RKO (cell line): ENCODE measurements at regions not wholly inside any gene's neighbourhood (a gene's known extent, or its start where the extent isn't known, plus 50 kb on each side); places are given as distances from the start of the nearest gene placed in this dataset.

Experiments used
- DNase-seq: peaks from one replicate; pipeline ENCODE4 v3.0.0-alpha.2; 2016; ENCODE audit warnings: low spot score

DNA sequence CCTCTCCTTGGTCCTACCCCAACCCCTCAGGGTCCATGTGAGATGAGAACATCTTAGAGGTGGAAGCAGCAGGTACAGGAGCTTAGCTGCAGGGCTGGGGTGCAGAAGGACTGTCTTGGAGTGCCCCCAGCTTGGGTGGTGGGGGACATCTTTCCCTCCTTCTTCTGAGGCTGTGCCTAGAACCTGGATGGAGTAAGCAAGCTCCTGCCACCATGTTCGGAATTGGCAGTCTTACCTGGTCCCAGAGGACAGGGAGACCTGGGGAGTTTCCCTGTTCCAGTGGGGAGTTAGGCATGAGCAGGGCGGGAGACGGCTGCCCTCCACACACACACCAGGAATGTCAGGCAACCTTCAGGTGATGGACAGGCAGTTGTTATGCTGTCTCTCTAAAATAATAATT lies 131.0 kb upstream of the COPS8 start:
- no peak for DNase-seq

DNA sequence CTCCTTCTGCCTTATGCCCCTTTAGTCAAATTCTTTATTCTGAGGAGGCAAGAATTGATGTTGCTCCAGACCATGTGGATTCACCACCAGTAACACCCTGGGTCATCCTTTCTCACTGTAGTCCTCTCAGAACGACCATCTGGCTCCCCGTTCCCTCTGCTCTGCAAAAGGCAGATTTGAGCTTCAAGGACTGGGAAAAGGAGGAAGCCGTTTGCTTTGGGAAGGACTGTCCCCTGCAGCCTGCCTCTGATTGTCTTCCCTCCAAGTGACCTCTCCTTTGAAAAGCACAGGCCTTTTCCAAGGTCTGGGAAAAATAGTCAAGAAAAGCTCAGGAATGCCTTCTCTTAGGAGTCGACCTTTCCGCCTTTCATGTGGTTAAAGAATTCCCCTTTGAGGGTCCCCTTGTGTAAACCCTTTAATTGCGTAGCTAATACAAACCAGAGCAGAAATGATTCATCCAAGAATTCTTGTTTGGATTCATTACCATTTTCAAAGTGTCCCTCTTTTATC lies 130.1 kb upstream of the COPS8 start:
- DNase-seq: no peak

DNA sequence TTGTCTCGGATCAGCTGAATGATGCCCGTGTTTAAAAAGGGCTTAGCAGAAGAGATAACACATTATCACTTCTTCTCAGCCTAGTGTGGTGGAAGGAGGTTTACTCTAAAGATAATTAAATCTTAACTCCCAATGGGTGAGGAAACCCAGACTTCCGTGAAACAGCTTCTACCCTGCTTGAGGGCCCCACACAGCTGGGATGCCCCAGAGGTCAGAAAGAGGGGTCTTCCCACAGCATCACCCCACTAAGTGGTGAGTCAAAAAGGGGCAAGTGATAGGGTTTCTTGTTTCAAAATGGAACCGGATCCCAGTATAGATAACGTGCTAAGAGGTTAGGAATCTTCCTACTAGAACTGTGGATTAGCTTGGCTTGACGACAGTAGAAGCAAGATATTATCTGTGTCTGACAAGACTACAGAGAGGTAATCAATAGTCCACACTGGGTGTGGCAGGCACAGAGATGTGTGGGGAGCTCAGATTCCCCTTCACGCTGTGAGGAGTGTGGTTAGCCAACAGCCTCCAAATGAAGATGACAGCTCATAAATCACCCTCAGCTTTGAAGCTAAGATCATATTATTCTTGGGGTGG lies 129.6 kb upstream of the COPS8 start:
- no peak for DNase-seq

DNA sequence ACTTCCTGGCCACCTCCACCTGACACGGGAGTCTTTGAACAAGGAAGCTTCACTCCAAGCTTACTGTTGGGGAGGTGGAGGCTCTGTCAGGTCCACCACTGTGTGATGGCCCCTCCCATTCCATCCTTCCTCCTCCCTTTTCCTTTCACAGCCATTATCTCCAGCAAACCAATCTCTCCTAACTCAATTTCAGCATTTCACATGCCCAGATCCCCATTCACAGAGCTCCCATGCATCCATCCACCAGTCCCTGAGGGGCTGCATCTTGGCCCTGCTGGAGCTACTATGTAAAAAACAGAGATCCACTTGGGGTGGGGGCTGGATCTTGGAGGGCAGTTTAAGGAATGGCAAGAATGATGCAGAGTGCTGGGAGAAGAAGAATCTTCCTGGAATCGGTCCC lies 129.0 kb upstream of the COPS8 start:
- no peak for DNase-seq

DNA sequence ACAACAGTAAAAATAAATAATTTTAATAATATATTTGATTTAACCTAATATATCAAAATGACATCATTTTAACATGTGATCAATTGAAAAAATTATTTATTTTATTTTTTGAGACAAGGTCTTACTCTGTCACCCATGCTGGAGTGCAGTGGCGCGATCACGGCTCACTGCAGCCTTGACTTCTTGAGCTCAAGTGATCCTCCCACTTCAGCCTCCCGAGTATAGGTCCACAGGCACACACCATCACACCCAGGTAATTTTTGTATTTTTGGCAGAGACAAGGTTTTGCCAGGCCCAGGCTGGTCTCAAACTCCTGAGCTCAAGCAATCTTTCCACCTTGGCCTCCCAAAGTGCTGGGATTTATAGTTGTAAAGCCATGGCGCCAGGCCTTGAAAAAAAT lies 126.7 kb upstream of the COPS8 start:
- no peak for DNase-seq

DNA sequence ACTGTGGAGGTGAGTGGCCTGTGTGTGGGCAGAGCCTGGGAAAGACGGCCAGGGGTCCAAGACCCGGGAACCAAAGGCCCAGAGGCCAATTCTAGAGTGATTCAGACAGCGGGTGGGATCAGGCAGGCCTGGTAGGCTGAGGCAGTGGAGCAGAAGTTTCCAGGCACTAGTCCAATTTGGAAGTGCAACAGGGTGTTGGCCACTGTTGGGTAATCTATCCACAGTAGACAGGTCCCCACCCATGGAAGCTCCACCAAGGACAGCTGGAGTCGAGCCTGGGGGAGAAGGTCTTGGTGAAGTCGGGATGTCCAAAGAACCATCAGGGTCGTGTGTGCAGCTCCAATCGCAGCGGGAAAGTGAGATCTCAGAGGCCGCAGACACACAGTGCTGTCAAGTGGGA lies 125.8 kb upstream of the COPS8 start:
- no peak for DNase-seq

DNA sequence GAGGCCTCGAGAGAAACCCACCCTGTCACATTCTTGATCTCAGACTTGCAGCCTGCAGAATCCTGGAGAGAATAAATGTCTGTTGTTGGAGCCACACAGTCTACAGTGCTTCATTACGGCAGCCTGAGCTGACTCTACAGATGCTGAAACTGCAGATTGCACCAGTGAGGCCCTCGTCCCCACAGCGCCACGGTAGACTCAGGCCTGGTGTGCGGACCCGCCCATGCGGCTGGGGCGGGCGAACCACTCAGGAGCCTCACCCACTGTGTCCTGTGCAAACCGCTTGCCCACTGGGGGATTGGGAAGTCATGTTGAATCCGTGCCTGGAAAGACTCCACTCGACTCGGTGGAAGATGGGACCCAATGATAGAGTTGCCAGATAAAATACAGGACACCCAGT lies 125.2 kb upstream of the COPS8 start:
- DNase-seq: no peak

DNA sequence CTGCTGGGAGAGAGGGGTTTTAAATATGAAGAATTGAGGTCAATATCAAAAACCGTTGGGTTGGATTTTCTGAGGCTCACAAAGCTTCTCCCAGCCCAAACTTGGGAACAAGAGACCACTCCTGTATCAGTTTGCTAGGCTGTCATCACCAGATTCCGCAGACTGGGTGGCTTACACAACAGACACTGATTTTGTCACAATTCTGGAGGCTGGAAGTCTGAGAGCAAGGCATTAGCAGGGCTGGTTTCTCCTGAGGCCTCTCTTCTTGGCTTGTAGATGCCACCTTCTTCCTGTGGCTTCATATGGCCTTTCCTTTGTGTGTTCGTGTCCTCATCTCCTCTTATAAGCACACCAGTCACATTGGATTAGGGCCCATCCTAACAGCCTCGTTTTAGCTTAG lies 122.9 kb upstream of the COPS8 start:
- no peak for DNase-seq

DNA sequence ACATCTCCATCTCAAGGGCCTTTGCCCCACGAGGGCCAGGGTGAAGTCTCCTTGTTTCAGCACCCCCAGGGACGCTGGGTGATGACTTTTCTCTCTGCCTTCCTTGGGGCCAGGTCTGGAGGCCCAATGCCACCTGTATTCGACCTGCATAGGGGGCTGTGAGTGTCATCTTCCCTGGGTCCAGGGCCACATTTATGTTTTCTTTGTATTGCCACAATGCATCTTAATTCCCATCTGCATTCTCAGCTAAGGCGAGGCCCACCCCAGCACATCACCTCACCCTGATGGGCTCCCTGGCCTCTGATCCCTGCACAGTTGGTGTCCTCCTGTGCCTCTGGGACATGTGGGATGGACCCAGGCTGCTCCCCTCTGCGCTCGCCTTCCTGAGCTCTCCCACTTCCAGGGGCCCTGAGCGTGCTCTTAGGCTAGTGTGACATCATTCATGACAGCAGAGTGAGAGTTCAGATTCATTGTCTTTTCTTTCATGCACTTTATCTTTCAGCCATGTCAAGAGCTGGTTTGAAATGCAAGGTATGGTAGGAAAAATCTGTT lies 122.0 kb upstream of the COPS8 start:
- DNase-seq: no peak

DNA sequence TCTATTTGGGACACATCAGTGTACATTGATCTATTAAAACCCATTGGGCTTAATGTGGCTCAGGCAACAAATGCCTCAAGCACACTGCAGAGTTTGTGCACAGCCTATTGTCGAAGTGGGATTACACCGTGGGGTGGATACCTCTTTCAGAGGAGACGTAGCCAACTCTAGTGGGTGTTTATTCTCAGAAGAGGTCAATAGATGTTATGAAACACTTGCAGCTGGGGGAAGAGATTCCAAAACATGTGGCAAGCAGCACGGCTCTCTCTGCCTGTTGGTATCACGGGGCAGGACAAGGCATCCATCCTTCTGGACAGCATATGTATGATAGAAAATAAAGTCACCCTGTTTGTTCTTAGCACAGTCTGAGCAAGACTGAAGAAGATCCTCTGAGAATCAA lies 121.4 kb upstream of the COPS8 start:
- no peak for DNase-seq

DNA sequence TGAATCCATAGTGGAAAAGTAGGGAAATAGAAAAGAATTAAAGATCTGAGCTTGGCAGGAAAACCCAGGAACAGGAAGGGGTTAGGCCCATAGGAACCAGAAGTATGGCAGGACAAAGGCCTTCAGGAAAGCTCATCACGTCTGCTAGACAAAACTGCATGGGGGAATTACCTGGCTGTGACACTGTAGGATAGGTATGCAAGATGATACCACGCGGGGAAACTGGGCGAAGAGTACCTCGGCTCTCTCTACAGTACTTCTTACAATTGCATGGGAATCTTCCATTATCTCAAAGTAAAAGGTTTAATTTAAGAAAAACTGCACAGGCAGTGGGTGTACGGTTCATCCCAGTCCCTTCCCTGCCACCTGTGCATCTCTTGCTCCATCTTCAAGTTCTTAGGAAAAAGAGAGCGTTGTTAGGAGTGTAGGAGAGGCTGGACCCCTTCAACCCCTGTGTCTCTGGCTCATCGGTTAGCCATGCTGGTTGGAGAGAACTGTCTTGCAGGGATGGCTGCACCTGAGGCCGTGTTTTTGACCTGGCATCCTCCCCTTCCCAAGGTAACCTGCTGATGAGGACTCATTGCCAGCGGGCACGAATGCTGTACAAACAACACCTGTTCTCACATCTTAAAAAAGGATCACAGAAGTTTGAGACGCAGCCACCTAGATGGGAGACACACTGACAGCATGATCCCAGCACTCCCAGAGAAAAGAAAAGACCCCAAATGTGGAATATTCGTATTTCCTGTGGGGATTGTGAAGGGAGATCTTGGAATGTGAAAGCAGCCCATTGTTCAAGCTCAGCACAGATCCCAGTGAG lies 120.5 kb upstream of the COPS8 start:
- DNase-seq: no peak

DNA sequence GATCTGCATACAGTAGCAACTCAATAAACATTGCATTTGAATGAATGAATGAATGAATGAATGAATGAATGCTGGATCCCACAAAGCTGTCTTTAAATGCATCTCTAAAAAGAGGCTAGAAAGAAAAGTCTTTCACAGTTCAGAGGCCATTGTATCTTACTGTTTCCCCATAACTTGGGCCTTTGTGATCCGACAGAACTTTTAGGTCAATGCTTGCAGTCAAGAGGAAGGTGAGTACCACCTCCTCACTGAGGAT lies 119.9 kb upstream of the COPS8 start:
- DNase-seq: no peak

DNA sequence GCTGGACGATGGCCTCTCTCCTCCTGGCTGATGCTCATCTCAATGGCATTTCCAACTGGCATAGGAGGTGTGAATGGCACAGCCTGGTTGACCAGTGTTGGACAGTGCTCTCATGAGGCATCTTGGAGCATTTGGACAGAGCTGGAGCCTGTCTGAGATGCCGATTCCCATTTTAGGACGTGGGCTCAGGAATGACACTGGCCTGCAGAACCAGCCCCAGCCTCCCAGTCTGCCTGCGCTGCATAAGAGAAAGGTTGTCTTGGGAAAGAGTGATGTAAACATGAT lies 118.2 kb upstream of the COPS8 start:
- no peak for DNase-seq

DNA sequence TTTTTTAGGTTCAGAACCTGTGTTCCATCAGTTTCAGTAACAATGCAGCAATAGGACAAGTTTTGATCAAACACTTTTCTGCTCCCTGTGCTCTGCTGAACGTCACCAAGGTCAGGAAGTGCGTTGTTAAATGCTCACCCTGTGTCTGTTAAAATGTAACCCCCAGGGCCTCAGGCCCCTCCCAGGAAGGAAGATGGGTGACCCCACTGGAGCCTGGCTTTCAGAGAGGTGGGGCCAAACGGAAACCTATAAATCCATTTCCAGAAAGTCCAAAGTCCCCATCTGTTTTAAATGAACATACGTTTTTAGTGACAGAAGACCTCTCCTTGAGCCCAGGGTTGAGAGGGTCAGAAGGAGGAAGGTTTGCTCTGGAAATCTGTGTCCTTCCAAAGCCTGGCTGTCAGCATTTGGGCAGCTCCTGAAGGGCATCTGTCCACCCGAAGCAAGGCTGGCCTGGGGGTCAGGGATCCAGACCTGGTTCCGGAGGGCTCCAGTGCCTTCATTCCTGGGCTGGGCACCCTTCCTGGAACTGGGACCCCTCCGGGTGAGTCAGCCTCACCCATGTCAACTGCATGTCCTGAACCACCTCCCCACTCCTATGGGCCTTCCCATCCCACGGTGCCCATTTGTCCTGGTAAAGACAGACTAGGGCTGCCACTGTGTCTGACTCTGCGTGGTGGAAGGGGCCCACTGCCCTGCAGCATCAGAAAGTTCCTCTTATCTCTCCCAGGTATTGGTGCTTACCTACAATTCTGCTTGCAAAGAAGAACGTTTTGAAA lies 117.4 kb upstream of the COPS8 start:
- no peak for DNase-seq

DNA sequence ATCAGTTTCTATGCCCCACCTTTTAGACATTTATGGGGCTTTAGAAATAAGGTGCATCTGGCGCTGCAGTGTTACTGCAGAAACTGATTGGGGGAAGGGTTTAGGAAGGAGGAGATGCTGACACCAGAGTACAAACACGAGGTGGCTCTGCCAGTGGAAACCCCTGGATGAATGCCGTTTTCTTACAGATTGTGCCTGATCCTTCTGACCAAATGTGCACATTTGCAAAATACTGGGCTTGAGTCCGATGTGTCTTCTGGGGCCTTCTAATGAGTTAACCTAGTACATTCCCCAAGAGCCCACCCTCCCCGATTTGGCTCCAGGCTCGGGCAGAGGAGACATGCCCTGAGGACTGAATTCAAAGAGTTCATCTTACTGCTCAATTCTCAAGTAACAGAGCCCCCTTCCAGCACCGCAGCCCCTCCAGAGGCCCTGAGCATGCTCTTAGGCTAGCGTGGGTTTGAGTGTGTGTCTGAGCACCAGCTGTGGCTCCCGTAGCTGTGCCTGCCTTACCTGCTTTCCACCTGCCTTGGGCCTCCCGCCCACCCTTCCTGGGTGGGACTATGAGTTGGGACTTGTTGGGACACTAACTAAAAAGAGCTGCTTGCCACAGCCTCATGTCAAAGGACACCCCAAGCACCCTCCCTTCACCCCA lies 116.7 kb upstream of the COPS8 start:
- no peak for DNase-seq

DNA sequence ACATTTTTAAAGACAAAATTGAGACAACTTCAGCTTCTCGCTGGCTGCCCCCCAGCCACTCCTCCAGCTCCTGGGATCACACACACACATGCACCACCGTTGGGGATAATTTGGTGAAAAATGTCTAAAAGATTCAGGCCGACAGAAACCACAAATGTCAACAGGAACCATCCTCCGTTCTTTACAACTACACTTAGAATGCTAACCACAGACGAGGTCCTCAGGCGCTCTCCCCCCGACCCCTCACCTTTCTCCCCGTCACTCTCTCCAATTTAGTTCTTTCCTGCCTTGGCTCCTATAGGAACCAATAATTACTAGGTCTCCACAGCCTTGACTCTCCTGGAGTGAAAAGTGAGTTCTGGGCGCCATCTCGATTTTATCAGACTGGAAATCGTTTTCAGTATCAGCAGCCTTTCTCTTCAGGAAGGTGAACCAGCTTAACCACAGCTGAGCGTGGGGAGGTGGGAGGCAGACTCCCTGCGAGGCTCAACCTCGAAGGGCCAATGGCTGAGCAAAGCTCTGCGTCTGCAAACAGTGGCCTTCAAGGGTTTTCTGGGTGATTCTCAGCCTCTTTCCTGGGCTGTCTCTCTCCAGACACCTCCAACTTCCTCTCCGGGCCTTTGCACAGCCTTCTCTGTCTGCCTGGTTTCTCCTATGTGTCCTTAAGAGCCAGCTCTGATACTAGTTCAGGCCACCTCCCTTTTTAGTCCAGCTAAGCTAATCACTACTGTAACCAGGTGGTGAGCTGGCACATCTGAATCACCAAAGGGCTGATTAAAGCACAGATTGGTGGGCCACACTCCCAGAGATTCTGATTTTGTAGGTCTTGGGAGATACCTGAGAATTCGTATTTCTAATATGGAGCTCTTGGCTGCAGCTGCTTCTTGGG lies 115.7 kb upstream of the COPS8 start:
- peak; percentile 4 for DNase-seq

DNA sequence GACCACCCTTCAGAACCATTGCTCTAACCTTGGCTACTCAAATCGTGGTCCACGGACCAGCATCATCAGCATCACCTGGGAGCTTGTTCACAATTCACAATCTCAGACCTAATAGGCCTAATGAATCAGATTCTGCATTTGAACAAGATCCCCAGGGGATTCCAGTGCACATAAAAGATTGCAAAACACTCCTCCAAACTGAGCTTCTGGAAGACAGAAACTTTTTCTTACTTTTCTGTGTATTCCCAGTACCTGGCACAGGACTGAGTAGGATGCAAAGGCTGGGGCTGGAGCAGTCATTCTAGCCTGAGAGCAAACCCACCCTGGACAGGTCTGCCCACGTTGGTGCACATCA lies 115.1 kb upstream of the COPS8 start:
- no peak for DNase-seq

DNA sequence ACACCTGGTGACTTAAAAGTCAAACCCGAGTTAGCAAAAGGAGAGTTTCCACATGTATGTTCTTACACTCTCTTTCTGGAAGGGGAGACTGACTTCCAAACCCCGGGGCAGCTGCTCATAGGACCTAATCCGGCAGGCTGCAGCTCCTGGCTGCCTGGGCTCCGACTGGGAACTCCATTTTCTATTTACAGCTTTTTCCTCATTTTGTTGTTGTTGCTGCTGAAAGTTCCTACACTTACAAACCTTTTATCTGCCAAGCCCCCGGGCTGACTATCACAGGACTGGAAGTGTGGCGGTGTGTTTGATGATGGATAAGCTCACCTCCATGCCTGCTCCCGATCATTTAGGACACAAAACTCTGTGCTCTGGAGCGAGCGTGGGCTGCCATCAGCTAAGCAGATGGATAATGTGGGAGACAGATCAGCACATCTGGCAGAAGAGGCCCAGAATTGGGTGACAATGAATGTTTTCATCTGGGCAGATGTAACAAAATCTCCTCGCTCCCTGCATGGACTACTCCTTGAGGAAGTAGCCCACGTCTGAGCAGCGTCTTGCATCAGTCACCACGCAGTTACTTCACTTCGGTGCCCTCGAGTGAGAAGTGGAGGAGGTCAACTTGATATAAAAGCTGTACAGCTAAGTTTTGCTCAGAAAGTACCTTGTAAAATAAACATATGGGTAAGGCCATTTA lies 114.4 kb upstream of the COPS8 start:
- DNase-seq: no peak

DNA sequence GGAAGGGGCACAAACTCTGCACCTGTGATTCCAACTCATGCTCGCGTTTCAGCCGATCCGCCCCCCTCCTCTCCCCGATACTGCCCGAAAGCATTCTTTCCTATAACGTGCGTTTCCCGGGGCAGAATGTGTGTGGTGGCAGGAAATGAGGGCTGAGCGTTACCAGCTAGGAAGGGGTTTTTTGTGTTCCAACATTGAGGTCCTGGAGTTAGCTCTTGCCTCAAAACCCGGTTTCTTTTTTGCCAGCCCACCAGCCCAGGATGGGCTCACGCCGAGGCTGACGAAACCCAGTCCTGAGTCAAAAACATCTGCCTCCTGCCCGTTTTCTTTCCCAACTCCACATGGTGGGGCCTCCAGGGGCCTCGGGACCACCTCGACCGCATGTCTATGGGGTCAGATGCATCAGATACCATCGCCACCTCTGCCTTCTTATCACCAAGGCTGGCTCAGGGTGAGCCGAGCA lies 113.7 kb upstream of the COPS8 start:
- DNase-seq: no peak

DNA sequence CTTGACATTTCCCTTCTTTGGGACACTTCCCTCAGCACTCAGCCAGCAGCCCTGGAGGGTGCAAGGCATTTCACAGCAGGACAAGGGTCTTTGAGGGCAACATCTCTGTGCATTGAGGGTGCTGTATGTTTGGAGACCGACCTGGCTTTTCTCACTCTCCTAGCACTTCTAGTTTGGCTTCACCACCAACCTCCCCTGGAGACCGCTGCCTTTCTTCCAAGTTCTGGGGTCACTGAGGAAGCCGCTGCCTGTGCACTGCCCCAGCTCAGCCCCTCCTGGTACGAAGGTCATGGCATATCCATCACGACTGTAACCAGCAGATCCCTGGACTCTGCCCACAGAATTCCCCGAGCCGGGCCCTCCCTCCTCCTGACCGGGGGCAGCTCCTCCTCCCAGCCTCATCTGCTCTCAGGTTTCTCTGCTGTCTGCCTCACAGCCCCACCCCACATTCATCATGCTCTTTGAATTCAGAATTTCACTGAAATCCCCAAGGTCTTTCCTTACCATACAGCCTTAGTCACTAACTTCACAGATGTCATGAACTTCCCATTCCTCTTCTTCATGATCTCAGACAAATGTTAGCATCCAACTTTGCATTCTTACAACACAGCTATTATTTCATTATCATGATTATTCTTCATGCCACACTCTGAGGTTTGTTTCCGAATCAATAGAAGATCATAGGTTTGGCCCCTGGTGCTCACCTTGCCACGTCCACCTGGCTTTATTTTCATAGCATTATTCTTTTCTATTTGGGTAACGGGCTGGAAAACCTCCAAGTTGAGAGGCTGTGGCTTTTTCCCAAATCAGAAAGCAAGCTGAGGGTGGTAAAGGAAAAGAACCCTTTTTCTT lies 113.0 kb upstream of the COPS8 start:
- no peak for DNase-seq
